Common myeloid progenitor, CD34-positive (primary cell): ENCODE measurements at regions not wholly inside any gene's neighbourhood (a gene's known extent, or its start where the extent isn't known, plus 50 kb on each side); places are given as distances from the start of the nearest gene placed in this dataset.

ENCODE experiments used
- CTCF ChIA-PET: fragments of 350-600 bp; sonication (Branson Sonifier 250); formaldehyde crosslinking; loops from one replicate; lab custom pipeline; 2021; ENCODE audit warnings: antibody characterized with exemption; lab: Charles Lee
- POLR2A ChIA-PET: fragments of 350-600 bp; sonication (Branson Sonifier 250); formaldehyde crosslinking; loops from one replicate; lab custom pipeline; 2021; ENCODE audit warnings: antibody characterized with exemption; lab: Charles Lee
- DNase-seq, 3 donors: peaks; one replicate each; pipeline versions ENCODE4 v3.0.0 to v3.0.0-alpha.2; 2013
- H3K27ac ChIP-seq, 2 experiments: 1 replicate in 1 of 2; 2 replicates in 1 of 2; pipeline ENCODE4 v1.7.0; 2013; ENCODE audit warnings: inconsistent platforms in 2 of 2, low read length in 2 of 2, mild to moderate bottlenecking in 2 of 2, low read depth in 1 of 2, moderate library complexity in 1 of 2; ENCODE audit not compliant: severe bottlenecking in 2 of 2, insufficient read depth in 1 of 2, poor library complexity in 1 of 2
- H3K27me3 ChIP-seq, 5 experiments: replicated peaks in 2 of 5; 1 replicate in 3 of 5; 2 replicates in 2 of 5; pipeline versions ENCODE4 v1.6.1 to v1.7.0; 2013; ENCODE audit warnings: low read length in 4 of 5, mild to moderate bottlenecking in 2 of 5, moderate library complexity in 2 of 5, inconsistent platforms in 1 of 5; ENCODE audit not compliant: insufficient read depth in 5 of 5, control insufficient read depth in 4 of 5
- H3K36me3 ChIP-seq, 4 experiments: 1 replicate in 2 of 4; 2 replicates in 2 of 4; pipeline versions ENCODE4 v1.6.1 to v1.7.0; 2013; ENCODE audit warnings: low read length in 3 of 4, control low read depth in 1 of 4, mild to moderate bottlenecking in 1 of 4; ENCODE audit not compliant: control insufficient read depth in 4 of 4, insufficient read depth in 4 of 4
- H3K4me1 ChIP-seq, 4 experiments: 1 replicate in 3 of 4; 2 replicates in 1 of 4; pipeline versions ENCODE4 v1.6.1 to v1.7.1; 2013; ENCODE audit warnings: low read length in 3 of 4, mild to moderate bottlenecking in 3 of 4, control low read depth in 1 of 4, inconsistent platforms in 1 of 4, moderate library complexity in 1 of 4; ENCODE audit not compliant: control insufficient read depth in 4 of 4, insufficient read depth in 4 of 4; ENCODE audit errors: control extremely low read depth in 1 of 4
- H3K4me3 ChIP-seq, 7 experiments: 1 replicate in 4 of 7; 2 replicates in 3 of 7; pipeline versions ENCODE4 v1.5.1 to v1.7.0; 2013; ENCODE audit warnings: mild to moderate bottlenecking in 7 of 7, low read length in 6 of 7, moderate library complexity in 6 of 7, inconsistent platforms in 2 of 7, low read depth in 2 of 7, control low read depth in 1 of 7; ENCODE audit not compliant: insufficient read depth in 4 of 7, control insufficient read depth in 1 of 7; ENCODE audit errors: extremely low read depth in 1 of 7
- H3K9me3 ChIP-seq, 5 experiments: 1 replicate in 4 of 5; 2 replicates in 1 of 5; pipeline versions ENCODE4 v1.6.1 to v1.7.1; 2013; ENCODE audit warnings: low read length in 4 of 5, mild to moderate bottlenecking in 2 of 5, inconsistent platforms in 1 of 5, low read depth in 1 of 5, moderate library complexity in 1 of 5; ENCODE audit not compliant: control insufficient read depth in 4 of 5, insufficient read depth in 2 of 5; ENCODE audit errors: control extremely low read depth in 1 of 5
- WGBS: methylation state at CpG from one replicate; pipeline ENCODE4 v1.1.5; 2013; ENCODE audit not compliant: insufficient coverage; 5-methylcytosine and 5-hydroxymethylcytosine counted together

DNA sequence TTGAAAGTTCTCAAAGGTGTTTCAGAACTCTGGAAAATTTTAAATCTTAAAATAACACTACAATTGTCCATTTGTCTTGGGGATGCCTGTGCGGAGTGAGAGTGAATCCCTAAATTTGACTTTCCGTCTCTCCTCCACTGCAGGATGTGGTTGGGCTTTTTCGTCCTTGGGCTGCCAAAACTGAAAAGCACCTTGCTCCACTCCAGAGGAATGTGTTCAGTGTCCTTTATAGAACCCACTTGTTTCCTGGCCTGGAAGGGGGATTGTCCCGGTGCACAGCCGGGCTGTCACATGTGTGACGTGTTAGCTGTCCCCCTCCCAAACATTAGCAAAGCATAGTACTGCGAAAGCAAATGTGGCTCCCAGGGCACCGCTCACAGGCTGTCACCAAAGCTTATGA is 69.6 kb upstream of the ATP10A start:
- CTCF ChIA-PET, result interaction anchor here (1.0 to 4.3 kb wide), 10 partner anchors 9 to 424 kb away, joined by 3 to 17 read pairs (median 8); no protein-coding TSS in a partner anchor
- Histone ChIP-seq H3K27ac (no peak overlapping the region), H3K27me3 (peaks cover 0 to 4% (median 3%) of the 10 kb centered on the region in 5 experiments), H3K4me3 (no peak overlapping the region), H3K4me1 (peaks cover 0 to 6% (median 5%) of the 10 kb centered on the region in 4 experiments), H3K36me3 (no peaks in the 10 kb centered on the region), H3K9me3 (peaks cover 0 to 7% (median 0%) of the 10 kb centered on the region in 5 experiments)
- 94% methylated on average over 8 of the region's 8 CpGs for WGBS
- no peak for DNase-seq
- POLR2A ChIA-PET, result no interaction called here

DNA sequence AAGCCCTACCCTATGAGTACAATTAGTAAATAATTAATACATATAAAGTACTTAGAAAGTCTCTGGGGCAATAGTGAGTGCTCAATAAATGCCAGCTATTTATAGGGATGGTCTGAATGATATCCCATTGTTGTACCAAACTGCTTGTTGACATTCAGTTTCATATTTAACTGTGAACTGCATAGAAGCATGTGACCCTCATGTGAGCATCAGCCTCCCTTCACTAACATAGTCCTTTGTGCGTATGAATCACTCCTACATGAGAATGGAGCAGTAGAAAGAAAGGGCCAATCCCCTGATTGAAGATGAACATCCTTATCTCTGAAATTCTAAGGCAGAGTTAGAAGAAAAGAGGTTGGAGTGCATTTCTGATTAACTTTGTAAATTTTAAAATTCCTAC is 68.7 kb upstream of the ATP10A start:
- WGBS, result no CpG with 5 or more reads among the region's 1 CpG
- ChIA-PET CTCF (interaction anchor here (3.1 to 4.3 kb wide), 3 partner anchors 148 to 194 kb away, joined by 10 to 17 read pairs (median 12); no protein-coding TSS in a partner anchor), POLR2A (interaction anchor here (0.7 kb wide), 1 partner anchor 162 kb away, joined by 3 read pairs; no protein-coding TSS in a partner anchor)
- Histone ChIP-seq H3K4me3 (no peak overlapping the region), H3K9me3 (peaks cover 0 to 7% (median 0%) of the 10 kb centered on the region in 5 experiments), H3K4me1 (peaks cover 0 to 6% (median 5%) of the 10 kb centered on the region in 4 experiments), H3K27ac (no peak overlapping the region), H3K36me3 (no peaks in the 10 kb centered on the region), H3K27me3 (peaks cover 0 to 4% (median 2%) of the 10 kb centered on the region in 5 experiments)
- DNase-seq, result no peak

DNA sequence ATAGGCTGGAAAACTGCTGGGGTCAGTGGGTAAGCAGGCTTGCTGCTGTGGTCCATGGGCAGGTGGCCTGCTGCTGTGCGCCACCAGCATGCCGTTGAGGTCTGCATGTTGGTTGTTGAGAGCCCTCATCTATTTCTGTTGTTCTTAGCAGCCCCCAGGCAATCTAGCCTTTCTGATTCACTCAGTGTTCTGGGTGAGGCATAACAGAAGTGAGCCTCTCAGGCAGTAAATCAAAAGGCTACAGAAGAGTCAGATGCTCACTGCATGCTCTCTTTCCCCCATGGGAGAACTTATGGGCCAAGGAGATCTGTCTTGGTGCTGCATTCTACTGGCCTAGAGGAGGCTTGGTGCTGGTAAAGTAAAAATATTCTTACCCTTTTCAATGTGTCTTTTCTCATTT is 67.8 kb upstream of the ATP10A start:
- H3K4me1 ChIP-seq, result peaks cover 0 to 6% (median 5%) of the 10 kb centered on the region in 4 experiments
- peaks cover 0 to 4% (median 0%) of the 10 kb centered on the region in 5 experiments for H3K27me3 ChIP-seq
- peaks cover 0 to 7% (median 0%) of the 10 kb centered on the region in 5 experiments for H3K9me3 ChIP-seq
- ChIA-PET POLR2A (no interaction called here), CTCF (interaction anchor here (4.3 kb wide), 1 partner anchor 189 kb away, joined by 17 read pairs; no protein-coding TSS in a partner anchor)
- no peak overlapping the region for H3K4me3 ChIP-seq
- DNase-seq, result no peak
- H3K36me3 ChIP-seq, result no peaks in the 10 kb centered on the region
- no peak overlapping the region for H3K27ac ChIP-seq
- WGBS, result 95% methylated on average over 2 of the region's 2 CpGs
